GM23338 (cell line): ENCODE measurements at regions not wholly inside any gene's neighbourhood (a gene's known extent, or its start where the extent isn't known, plus 50 kb on each side); places are given as distances from the start of the nearest gene placed in this dataset.

Experiments used
- ATAC-seq: fragments of 200-7000 bp; cut with Tn5 transposase; 3 replicates; pipeline ENCODE4 v1.9.1; 2020
- DNase-seq: peaks from one replicate; pipeline ENCODE4 v3.0.0-alpha.2; 2015; ENCODE audit warnings: low spot score
- H2AFZ ChIP-seq: fragments of 200-600 bp; sonication (generic); 2 replicates; pipeline ENCODE4 v1.8.0; 2016; ENCODE audit warnings: antibody characterized with exemption, mild to moderate bottlenecking, moderate library complexity
- H3F3A ChIP-seq: fragments of 200-600 bp; sonication (generic); replicated peaks from 2 replicates; pipeline ENCODE4 v1.8.0; 2017; ENCODE audit warnings: antibody characterized with exemption, mixed run types, low read depth
- H3K27ac ChIP-seq: fragments of 200-600 bp; sonication (generic); 2 replicates; pipeline ENCODE4 v1.6.1; 2016; ENCODE audit warnings: low read depth
- H3K27me3 ChIP-seq: fragments of 200-600 bp; sonication (generic); 2 replicates; pipeline ENCODE4 v1.8.0; 2016; ENCODE audit warnings: mild to moderate bottlenecking, mixed run types, moderate library complexity; ENCODE audit not compliant: insufficient read depth
- H3K36me3 ChIP-seq: fragments of 200-600 bp; sonication (generic); 2 replicates; pipeline ENCODE4 v1.8.0; 2016; ENCODE audit warnings: mild to moderate bottlenecking; ENCODE audit not compliant: insufficient read depth
- H3K4me1 ChIP-seq: fragments of 200-600 bp; sonication (generic); 2 replicates; pipeline ENCODE4 v1.8.0; 2016; ENCODE audit warnings: mild to moderate bottlenecking, moderate library complexity; ENCODE audit not compliant: insufficient read depth
- H3K4me2 ChIP-seq: fragments of 200-600 bp; sonication (generic); 2 replicates; pipeline ENCODE4 v1.7.1; 2017; ENCODE audit warnings: mixed run types
- H3K4me3 ChIP-seq: fragments of 200-600 bp; sonication (generic); 2 replicates; pipeline ENCODE4 v1.6.1; 2016; ENCODE audit warnings: mixed run types
- H3K79me2 ChIP-seq: fragments of 200-600 bp; sonication (generic); replicated peaks from 2 replicates; pipeline ENCODE4 v1.8.0; 2017; ENCODE audit warnings: mild to moderate bottlenecking; ENCODE audit not compliant: insufficient read depth
- H3K9me2 ChIP-seq: fragments of 200-600 bp; sonication (generic); 2 replicates; pipeline ENCODE4 v1.8.0; 2017; ENCODE audit not compliant: insufficient read depth
- H4K20me1 ChIP-seq: fragments of 200-600 bp; sonication (generic); replicated peaks from 2 replicates; pipeline ENCODE4 v1.8.0; 2017; ENCODE audit warnings: mild to moderate bottlenecking; ENCODE audit not compliant: insufficient read depth
- H3K27ac Mint-ChIP-seq: 2 replicates; pipeline ENCODE4 v1.8.0; 2020; ENCODE audit warnings: inconsistent platforms, mild to moderate bottlenecking, moderate library complexity, mixed read lengths
- H3K27me3 Mint-ChIP-seq: 3 replicates; pipeline ENCODE4 v1.8.0; 2022; ENCODE audit warnings: low read depth, mild to moderate bottlenecking, moderate library complexity, mixed read lengths, inconsistent platforms; ENCODE audit not compliant: insufficient read depth, poor library complexity
- H3K36me3 Mint-ChIP-seq: 3 replicates; pipeline ENCODE4 v1.8.0; 2021; ENCODE audit warnings: low read depth, mild to moderate bottlenecking, inconsistent platforms, moderate library complexity, mixed read lengths
- H3K4me1 Mint-ChIP-seq: 3 replicates; pipeline ENCODE4 v1.8.0; 2020; ENCODE audit warnings: mild to moderate bottlenecking, inconsistent platforms, mixed read lengths
- H3K4me3 Mint-ChIP-seq: 3 replicates; pipeline ENCODE4 v1.8.0; 2021; ENCODE audit warnings: moderate library complexity, mild to moderate bottlenecking, inconsistent platforms, mixed read lengths
- H3K9me3 Mint-ChIP-seq: 3 replicates; pipeline ENCODE4 v1.8.0; 2020; ENCODE audit warnings: moderate library complexity, mild to moderate bottlenecking, inconsistent platforms, mixed read lengths
- CTCF ChIP-seq, 2 experiments: fragments of 200-600 bp in 1 of 2; sonication (generic) in 1 of 2; conservative IDR thresholded peaks; 2 replicates each; pipeline versions ENCODE4 v1.5.1 to v1.6.1; 2016 to 2017; ENCODE audit warnings: antibody characterized with exemption in 2 of 2, low read depth in 2 of 2, mild to moderate bottlenecking in 2 of 2, moderate library complexity in 1 of 2
- JUNB ChIP-seq: IDR thresholded peaks from one replicate; pipeline ENCODE4 v1.6.1; 2016; ENCODE audit warnings: antibody characterized with exemption; ENCODE audit not compliant: unreplicated experiment
- NANOG ChIP-seq: IDR thresholded peaks from 2 replicates; pipeline ENCODE4 v1.6.1; 2016; ENCODE audit warnings: antibody characterized with exemption, borderline replicate concordance
- POLR2AphosphoS5 ChIP-seq: IDR thresholded peaks from 2 replicates; pipeline ENCODE4 v1.6.1; 2016; ENCODE audit warnings: antibody characterized with exemption, low read depth
- STAT1 ChIP-seq: IDR thresholded peaks from one replicate; pipeline ENCODE4 v1.6.1; 2016; ENCODE audit warnings: antibody characterized with exemption; ENCODE audit not compliant: unreplicated experiment
- ZNF114 ChIP-seq: fragments of 250-450 bp; sonication (Bioruptor Pico); IDR thresholded peaks from 2 replicates; pipeline ENCODE4 v1.5.0; 2020; ENCODE audit warnings: mild to moderate bottlenecking, moderate library complexity
- ZNF331 ChIP-seq: fragments of 250-450 bp; sonication (Bioruptor Pico); IDR thresholded peaks from 2 replicates; pipeline ENCODE4 v1.5.0; 2020; ENCODE audit warnings: low read depth, mild to moderate bottlenecking, moderate library complexity
- TF ChIP-seq, protein P1 (sequence below): fragments of 250-450 bp; sonication (Bioruptor Pico); IDR thresholded peaks from 2 replicates; pipeline ENCODE4 v1.5.0; 2020; ENCODE audit warnings: mild to moderate bottlenecking, moderate library complexity
- TF ChIP-seq, protein P2 (sequence below): IDR thresholded peaks from 2 replicates; pipeline ENCODE4 v1.6.1; 2016; ENCODE audit warnings: antibody characterized with exemption
- TF ChIP-seq, protein P3 (sequence below): IDR thresholded peaks from one replicate; pipeline ENCODE4 v1.6.1; 2018; ENCODE audit warnings: antibody characterized with exemption; ENCODE audit not compliant: unreplicated experiment

DNA sequence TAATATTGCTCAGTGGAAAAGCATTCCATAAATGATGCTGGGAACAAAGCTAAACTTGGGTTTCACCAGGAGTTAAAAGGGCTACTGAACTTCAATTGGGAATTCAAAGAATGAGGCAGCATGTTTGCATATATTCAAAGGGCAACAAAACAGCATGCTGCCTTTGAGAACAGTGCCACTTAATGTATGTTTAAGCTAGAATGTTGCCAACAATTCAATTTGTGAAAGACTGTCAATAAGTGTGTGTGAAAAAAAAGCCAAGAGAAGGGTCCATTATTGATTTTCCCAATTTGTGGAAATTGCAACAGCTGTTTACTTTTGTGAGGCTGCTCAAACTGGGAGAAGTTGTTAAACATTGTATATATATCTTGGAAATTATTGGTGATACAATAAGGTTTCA lies 701.9 kb upstream of the ACTRT1 start:
- Mint-ChIP-seq H3K27ac (no peak overlapping the region; the same call in 1 of the 2 replicates), H3K4me3 (no peak overlapping the region), H3K36me3 (no peaks in the 10 kb centered on the region), H3K4me1 (peaks cover 15% of the 10 kb centered on the region; the same call in 2 of the 3 replicates), H3K9me3 (no peaks in the 10 kb centered on the region; the same call in 2 of the 3 replicates), H3K27me3 (peaks cover 2% of the 10 kb centered on the region)
- H3K9me2 ChIP-seq, result no peaks in the 10 kb centered on the region
- no peaks in the 10 kb centered on the region for H3K79me2 ChIP-seq
- no peaks in the 10 kb centered on the region for H4K20me1 ChIP-seq
- H3K4me3 ChIP-seq, result no peak overlapping the region
- H3K4me1 ChIP-seq, result no peaks in the 10 kb centered on the region; the same call in 1 of the 2 replicates
- no peaks in the 10 kb centered on the region for H3F3A ChIP-seq
- ATAC-seq, result peak; percentile 39; the same call in 2 of the 3 replicates
- DNase-seq, result peak; percentile 58
- no peak overlapping the region for H3K4me2 ChIP-seq
- H3K36me3 ChIP-seq, result no peaks in the 10 kb centered on the region
- peak overlapping the region; percentile 73; the same call in 1 of the 2 replicates for H3K27ac ChIP-seq
- no peak overlapping the region for H2AFZ ChIP-seq
- no peaks in the 10 kb centered on the region for H3K27me3 ChIP-seq
- no peak for TF ChIP-seq ZNF114 (CRISPR knock-in tag)
- TF ChIP-seq, protein P1, sequence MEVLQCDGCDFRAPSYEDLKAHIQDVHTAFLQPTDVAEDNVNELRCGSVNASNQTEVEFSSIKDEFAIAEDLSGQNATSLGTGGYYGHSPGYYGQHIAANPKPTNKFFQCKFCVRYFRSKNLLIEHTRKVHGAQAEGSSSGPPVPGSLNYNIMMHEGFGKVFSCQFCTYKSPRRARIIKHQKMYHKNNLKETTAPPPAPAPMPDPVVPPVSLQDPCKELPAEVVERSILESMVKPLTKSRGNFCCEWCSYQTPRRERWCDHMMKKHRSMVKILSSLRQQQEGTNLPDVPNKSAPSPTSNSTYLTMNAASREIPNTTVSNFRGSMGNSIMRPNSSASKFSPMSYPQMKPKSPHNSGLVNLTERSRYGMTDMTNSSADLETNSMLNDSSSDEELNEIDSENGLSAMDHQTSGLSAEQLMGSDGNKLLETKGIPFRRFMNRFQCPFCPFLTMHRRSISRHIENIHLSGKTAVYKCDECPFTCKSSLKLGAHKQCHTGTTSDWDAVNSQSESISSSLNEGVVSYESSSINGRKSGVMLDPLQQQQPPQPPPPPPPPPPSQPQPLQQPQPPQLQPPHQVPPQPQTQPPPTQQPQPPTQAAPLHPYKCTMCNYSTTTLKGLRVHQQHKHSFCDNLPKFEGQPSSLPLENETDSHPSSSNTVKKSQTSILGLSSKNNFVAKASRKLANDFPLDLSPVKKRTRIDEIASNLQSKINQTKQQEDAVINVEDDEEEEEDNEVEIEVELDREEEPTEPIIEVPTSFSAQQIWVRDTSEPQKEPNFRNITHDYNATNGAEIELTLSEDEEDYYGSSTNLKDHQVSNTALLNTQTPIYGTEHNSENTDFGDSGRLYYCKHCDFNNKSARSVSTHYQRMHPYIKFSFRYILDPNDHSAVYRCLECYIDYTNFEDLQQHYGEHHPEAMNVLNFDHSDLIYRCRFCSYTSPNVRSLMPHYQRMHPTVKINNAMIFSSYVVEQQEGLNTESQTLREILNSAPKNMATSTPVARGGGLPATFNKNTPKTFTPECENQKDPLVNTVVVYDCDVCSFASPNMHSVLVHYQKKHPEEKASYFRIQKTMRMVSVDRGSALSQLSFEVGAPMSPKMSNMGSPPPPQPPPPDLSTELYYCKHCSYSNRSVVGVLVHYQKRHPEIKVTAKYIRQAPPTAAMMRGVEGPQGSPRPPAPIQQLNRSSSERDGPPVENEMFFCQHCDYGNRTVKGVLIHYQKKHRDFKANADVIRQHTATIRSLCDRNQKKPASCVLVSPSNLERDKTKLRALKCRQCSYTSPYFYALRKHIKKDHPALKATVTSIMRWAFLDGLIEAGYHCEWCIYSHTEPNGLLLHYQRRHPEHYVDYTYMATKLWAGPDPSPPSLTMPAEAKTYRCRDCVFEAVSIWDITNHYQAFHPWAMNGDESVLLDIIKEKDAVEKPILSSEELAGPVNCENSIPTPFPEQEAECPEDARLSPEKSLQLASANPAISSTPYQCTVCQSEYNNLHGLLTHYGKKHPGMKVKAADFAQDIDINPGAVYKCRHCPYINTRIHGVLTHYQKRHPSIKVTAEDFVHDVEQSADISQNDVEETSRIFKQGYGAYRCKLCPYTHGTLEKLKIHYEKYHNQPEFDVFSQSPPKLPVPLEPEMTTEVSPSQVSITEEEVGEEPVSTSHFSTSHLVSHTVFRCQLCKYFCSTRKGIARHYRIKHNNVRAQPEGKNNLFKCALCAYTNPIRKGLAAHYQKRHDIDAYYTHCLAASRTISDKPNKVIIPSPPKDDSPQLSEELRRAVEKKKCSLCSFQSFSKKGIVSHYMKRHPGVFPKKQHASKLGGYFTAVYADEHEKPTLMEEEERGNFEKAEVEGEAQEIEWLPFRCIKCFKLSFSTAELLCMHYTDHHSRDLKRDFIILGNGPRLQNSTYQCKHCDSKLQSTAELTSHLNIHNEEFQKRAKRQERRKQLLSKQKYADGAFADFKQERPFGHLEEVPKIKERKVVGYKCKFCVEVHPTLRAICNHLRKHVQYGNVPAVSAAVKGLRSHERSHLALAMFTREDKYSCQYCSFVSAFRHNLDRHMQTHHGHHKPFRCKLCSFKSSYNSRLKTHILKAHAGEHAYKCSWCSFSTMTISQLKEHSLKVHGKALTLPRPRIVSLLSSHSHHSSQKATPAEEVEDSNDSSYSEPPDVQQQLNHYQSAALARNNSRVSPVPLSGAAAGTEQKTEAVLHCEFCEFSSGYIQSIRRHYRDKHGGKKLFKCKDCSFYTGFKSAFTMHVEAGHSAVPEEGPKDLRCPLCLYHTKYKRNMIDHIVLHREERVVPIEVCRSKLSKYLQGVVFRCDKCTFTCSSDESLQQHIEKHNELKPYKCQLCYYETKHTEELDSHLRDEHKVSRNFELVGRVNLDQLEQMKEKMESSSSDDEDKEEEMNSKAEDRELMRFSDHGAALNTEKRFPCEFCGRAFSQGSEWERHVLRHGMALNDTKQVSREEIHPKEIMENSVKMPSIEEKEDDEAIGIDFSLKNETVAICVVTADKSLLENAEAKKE (CRISPR knock-in tag), result no peak
- no peak for TF ChIP-seq JUNB
- TF ChIP-seq, protein P2, sequence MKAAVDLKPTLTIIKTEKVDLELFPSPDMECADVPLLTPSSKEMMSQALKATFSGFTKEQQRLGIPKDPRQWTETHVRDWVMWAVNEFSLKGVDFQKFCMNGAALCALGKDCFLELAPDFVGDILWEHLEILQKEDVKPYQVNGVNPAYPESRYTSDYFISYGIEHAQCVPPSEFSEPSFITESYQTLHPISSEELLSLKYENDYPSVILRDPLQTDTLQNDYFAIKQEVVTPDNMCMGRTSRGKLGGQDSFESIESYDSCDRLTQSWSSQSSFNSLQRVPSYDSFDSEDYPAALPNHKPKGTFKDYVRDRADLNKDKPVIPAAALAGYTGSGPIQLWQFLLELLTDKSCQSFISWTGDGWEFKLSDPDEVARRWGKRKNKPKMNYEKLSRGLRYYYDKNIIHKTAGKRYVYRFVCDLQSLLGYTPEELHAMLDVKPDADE, result no peak
- TF ChIP-seq POLR2AphosphoS5, result no peak
- no peak for TF ChIP-seq ZNF331
- no peak for TF ChIP-seq STAT1
- TF ChIP-seq, protein P3, sequence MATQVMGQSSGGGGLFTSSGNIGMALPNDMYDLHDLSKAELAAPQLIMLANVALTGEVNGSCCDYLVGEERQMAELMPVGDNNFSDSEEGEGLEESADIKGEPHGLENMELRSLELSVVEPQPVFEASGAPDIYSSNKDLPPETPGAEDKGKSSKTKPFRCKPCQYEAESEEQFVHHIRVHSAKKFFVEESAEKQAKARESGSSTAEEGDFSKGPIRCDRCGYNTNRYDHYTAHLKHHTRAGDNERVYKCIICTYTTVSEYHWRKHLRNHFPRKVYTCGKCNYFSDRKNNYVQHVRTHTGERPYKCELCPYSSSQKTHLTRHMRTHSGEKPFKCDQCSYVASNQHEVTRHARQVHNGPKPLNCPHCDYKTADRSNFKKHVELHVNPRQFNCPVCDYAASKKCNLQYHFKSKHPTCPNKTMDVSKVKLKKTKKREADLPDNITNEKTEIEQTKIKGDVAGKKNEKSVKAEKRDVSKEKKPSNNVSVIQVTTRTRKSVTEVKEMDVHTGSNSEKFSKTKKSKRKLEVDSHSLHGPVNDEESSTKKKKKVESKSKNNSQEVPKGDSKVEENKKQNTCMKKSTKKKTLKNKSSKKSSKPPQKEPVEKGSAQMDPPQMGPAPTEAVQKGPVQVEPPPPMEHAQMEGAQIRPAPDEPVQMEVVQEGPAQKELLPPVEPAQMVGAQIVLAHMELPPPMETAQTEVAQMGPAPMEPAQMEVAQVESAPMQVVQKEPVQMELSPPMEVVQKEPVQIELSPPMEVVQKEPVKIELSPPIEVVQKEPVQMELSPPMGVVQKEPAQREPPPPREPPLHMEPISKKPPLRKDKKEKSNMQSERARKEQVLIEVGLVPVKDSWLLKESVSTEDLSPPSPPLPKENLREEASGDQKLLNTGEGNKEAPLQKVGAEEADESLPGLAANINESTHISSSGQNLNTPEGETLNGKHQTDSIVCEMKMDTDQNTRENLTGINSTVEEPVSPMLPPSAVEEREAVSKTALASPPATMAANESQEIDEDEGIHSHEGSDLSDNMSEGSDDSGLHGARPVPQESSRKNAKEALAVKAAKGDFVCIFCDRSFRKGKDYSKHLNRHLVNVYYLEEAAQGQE, result no peak
- no peak for TF ChIP-seq NANOG
- no peak for TF ChIP-seq CTCF (conservative IDR thresholded peaks at IDR 0.05; ENCODE audit: low read depth in 2 of 2)
